ENCODE measurements at regions not wholly inside any gene's neighbourhood (a gene's known extent, or its start where the extent isn't known, plus 50 kb on each side); places are given as distances from the start of the nearest gene placed in this dataset.

DNA sequence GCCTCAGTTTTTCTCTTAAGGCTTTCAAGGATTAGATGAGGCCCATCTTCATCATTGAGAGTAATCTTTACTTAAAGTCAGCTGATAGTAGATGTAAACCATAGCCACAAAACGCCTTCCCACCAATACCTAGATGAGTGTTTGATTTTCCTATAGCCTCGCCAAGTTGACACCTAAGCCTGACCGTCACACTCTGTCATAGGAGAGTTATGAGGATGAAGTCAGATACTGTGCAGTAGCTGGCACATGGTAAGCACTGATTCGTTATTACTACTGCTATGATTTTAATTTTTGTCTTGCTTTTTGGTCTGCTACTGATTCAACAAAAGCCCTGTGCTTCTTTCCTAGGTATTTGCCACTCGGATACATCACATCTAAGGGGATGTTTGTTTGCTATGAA is 395.5 kb downstream of the RPS6KC1 start:
- no peaks in the 10 kb centered on the region for H3K36me3 ChIP-seq (ENCODE audit: control insufficient read depth, insufficient read depth, low read length)
- TF ChIP-seq, protein P1, sequence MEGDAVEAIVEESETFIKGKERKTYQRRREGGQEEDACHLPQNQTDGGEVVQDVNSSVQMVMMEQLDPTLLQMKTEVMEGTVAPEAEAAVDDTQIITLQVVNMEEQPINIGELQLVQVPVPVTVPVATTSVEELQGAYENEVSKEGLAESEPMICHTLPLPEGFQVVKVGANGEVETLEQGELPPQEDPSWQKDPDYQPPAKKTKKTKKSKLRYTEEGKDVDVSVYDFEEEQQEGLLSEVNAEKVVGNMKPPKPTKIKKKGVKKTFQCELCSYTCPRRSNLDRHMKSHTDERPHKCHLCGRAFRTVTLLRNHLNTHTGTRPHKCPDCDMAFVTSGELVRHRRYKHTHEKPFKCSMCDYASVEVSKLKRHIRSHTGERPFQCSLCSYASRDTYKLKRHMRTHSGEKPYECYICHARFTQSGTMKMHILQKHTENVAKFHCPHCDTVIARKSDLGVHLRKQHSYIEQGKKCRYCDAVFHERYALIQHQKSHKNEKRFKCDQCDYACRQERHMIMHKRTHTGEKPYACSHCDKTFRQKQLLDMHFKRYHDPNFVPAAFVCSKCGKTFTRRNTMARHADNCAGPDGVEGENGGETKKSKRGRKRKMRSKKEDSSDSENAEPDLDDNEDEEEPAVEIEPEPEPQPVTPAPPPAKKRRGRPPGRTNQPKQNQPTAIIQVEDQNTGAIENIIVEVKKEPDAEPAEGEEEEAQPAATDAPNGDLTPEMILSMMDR (IDR thresholded peaks at IDR 0.05) = no peak
- TF ChIP-seq TCF7L2 (IDR thresholded peaks at IDR 0.05; ENCODE audit: low read depth, low read length) (no peak), SIN3A (IDR thresholded peaks at IDR 0.05; ENCODE audit: borderline replicate concordance, insufficient read depth, low read depth, low read length) (no peak)
- no peaks in the 10 kb centered on the region; the same call in none of the 2 replicates for H3K27me3 ChIP-seq (ENCODE audit: control insufficient read depth, insufficient read depth, low read length)
- no TSS peak for BruUV-seq (replicated peaks)
- no peak for ATAC-seq
- DNase-seq (ENCODE audit: low read depth, low spot score) = no peak
- H3K27ac ChIP-seq (ENCODE audit: low read length) = no peak overlapping the region
- no peaks in the 10 kb centered on the region for H3K9me3 ChIP-seq (ENCODE audit: control insufficient read depth, insufficient read depth, low read depth, low read length)
- H3K4me3 ChIP-seq (ENCODE audit: low read depth in 2 of 2, low read length in 2 of 2) = no peak overlapping the region
- in situ Hi-C loops (cut with HindIII; ENCODE audit: low pct_unique_long_range_greater_than_20kb, low sequenced_read_pairs) (no loop called here), intact Hi-C loops (cut with micrococcal nuclease; ENCODE audit: unreplicated experiment) (no loop called here)
- H3K4me1 ChIP-seq (ENCODE audit: control insufficient read depth, insufficient read depth, low read length) = no peaks in the 10 kb centered on the region
- ChIA-PET POLR2A (no interaction called here), CTCF (no interaction called here)

- ATAC-seq = no peak
- H3K9me3 ChIP-seq (ENCODE audit: control insufficient read depth, insufficient read depth, low read depth, low read length) = no peaks in the 10 kb centered on the region
- in situ Hi-C loops (cut with HindIII; ENCODE audit: low pct_unique_long_range_greater_than_20kb, low sequenced_read_pairs) = no loop called here
- BruUV-seq (replicated peaks) = no TSS peak
- no peak overlapping the region for H3K27ac ChIP-seq (ENCODE audit: low read length)
- no peak overlapping the region for H3K4me3 ChIP-seq (ENCODE audit: low read depth in 2 of 2, low read length in 2 of 2)
- H3K36me3 ChIP-seq (ENCODE audit: control insufficient read depth, insufficient read depth, low read length) = no peaks in the 10 kb centered on the region
- H3K27me3 ChIP-seq (ENCODE audit: control insufficient read depth, insufficient read depth, low read length) = no peaks in the 10 kb centered on the region; the same call in none of the 2 replicates
- intact Hi-C loops (cut with micrococcal nuclease; ENCODE audit: unreplicated experiment) = no loop called here
- H3K4me1 ChIP-seq (ENCODE audit: control insufficient read depth, insufficient read depth, low read length) = no peaks in the 10 kb centered on the region
- ChIA-PET POLR2A (no interaction called here), CTCF (no interaction called here)
- DNase-seq (ENCODE audit: low read depth, low spot score) = no peak
- TF ChIP-seq POLR2AphosphoS5 (IDR thresholded peaks at IDR 0.05; ENCODE audit: low read depth, low read length) (no peak), REST (IDR thresholded peaks at IDR 0.05; ENCODE audit: insufficient read depth in 1 of 2, low read depth in 2 of 2, low read length in 1 of 2) (no peak)
- TF ChIP-seq, protein P1 (IDR thresholded peaks at IDR 0.05) = no peak
These were observed 397.3 kb downstream of the RPS6KC1 start for GRCh38 chr1:213448360-213448759.

DNA sequence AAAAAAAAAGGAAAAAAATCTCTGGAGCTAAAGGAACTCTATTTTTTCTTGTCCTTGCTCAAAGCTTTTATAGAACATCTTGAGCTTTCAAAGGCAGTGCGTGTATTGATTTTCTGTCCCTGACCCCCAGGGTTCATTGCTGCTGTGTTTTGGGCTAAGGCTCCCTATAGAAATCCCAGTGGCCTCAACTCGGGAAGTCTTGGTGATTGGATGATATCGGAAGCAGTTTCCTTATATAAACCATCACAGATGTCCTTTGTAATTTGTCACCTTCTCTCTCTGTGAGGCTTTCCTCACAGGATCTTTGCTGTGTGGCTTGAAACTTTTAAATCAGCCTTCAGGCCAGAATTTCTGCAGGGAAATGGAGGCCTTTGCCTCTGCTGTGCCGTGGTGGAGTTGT is 397.7 kb downstream of the RPS6KC1 start:
- H3K27ac ChIP-seq (ENCODE audit: low read length) = no peak overlapping the region
- no peaks in the 10 kb centered on the region for H3K4me1 ChIP-seq (ENCODE audit: control insufficient read depth, insufficient read depth, low read length)
- ChIA-PET CTCF (no interaction called here), POLR2A (no interaction called here)
- H3K4me3 ChIP-seq (ENCODE audit: low read depth in 2 of 2, low read length in 2 of 2) = no peak overlapping the region
- DNase-seq (ENCODE audit: low read depth, low spot score) (no peak), ATAC-seq (no peak)
- H3K36me3 ChIP-seq (ENCODE audit: control insufficient read depth, insufficient read depth, low read length) = no peaks in the 10 kb centered on the region
- no peaks in the 10 kb centered on the region for H3K9me3 ChIP-seq (ENCODE audit: control insufficient read depth, insufficient read depth, low read depth, low read length)
- BruUV-seq (replicated peaks) = no TSS peak
- in situ Hi-C loops (cut with HindIII; ENCODE audit: low pct_unique_long_range_greater_than_20kb, low sequenced_read_pairs) (no loop called here), intact Hi-C loops (cut with micrococcal nuclease; ENCODE audit: unreplicated experiment) (no loop called here)
- no peaks in the 10 kb centered on the region; the same call in none of the 2 replicates for H3K27me3 ChIP-seq (ENCODE audit: control insufficient read depth, insufficient read depth, low read length)
- no peak for TF ChIP-seq REST (IDR thresholded peaks at IDR 0.05; ENCODE audit: insufficient read depth in 1 of 2, low read depth in 2 of 2, low read length in 1 of 2)
- no peak for TF ChIP-seq TCF7L2 (IDR thresholded peaks at IDR 0.05; ENCODE audit: low read depth, low read length)
- TF ChIP-seq, protein P1 (IDR thresholded peaks at IDR 0.05) = no peak
- TF ChIP-seq SIN3A (IDR thresholded peaks at IDR 0.05; ENCODE audit: borderline replicate concordance, insufficient read depth, low read depth, low read length) = no peak
- no peak for TF ChIP-seq POLR2AphosphoS5 (IDR thresholded peaks at IDR 0.05; ENCODE audit: low read depth, low read length)

Data from Panc1 (cell line).